Large intestine (tissue), 3 donors: ENCODE measurements at regions not wholly inside any gene's neighbourhood (a gene's known extent, or its start where the extent isn't known, plus 50 kb on each side); places are given as distances from the start of the nearest gene placed in this dataset.

ENCODE experiments used
- DNase-seq, 2 donors: peaks; one replicate each; pipeline versions ENCODE4 v3.0.0 to v3.0.0-alpha.2; 2013
- H3K27ac ChIP-seq: one replicate; pipeline ENCODE4 v1.5.1; 2013; ENCODE audit warnings: low read length
- H3K27me3 ChIP-seq: 2 replicates; pipeline ENCODE4 v1.6.1; 2013; ENCODE audit warnings: low read length; ENCODE audit not compliant: control insufficient read depth, insufficient read depth
- H3K36me3 ChIP-seq: 2 replicates; pipeline ENCODE4 v1.6.1; 2013; ENCODE audit warnings: low read length; ENCODE audit not compliant: control insufficient read depth, insufficient read depth
- H3K4me1 ChIP-seq: one replicate; pipeline ENCODE4 v1.6.1; 2013; ENCODE audit warnings: low read length; ENCODE audit not compliant: control insufficient read depth, insufficient read depth
- H3K4me3 ChIP-seq: one replicate; pipeline ENCODE4 v1.5.1; 2013; ENCODE audit warnings: low read length
- H3K9me3 ChIP-seq: one replicate; pipeline ENCODE4 v1.6.1; 2013; ENCODE audit warnings: mild to moderate bottlenecking, low read depth, low read length, moderate library complexity; ENCODE audit not compliant: control insufficient read depth
- WGBS: methylation state at CpG from one replicate; pipeline ENCODE4 v1.1.5; 2013; ENCODE audit warnings: low lambda C conversion rate; ENCODE audit not compliant: insufficient coverage; 5-methylcytosine and 5-hydroxymethylcytosine counted together

- no CpG with 5 or more reads among the region's 10 CpGs for WGBS
- Histone ChIP-seq H3K36me3 (no peaks in the 10 kb centered on the region), H3K9me3 (no peaks in the 10 kb centered on the region), H3K27ac (no peak overlapping the region), H3K4me1 (peaks cover 12% of the 10 kb centered on the region), H3K27me3 (no peaks in the 10 kb centered on the region), H3K4me3 (no peak overlapping the region)
- DNase-seq, result no peak
Measured at GRCh38 chr22:35475545-35475944, 65.1 kb upstream of the RASD2 start.

- no peak for DNase-seq
- no peaks in the 10 kb centered on the region for H3K36me3 ChIP-seq
- no peaks in the 10 kb centered on the region for H3K9me3 ChIP-seq
- H3K27ac ChIP-seq, result no peak overlapping the region
- WGBS, result 76% methylated on average over 4 of the region's 11 CpGs
- no peak overlapping the region for H3K4me3 ChIP-seq
- H3K27me3 ChIP-seq, result no peaks in the 10 kb centered on the region
- H3K4me1 ChIP-seq, result peaks cover 20% of the 10 kb centered on the region
Measured at GRCh38 chr22:35476341-35476740, 64.3 kb upstream of the RASD2 start.

DNA sequence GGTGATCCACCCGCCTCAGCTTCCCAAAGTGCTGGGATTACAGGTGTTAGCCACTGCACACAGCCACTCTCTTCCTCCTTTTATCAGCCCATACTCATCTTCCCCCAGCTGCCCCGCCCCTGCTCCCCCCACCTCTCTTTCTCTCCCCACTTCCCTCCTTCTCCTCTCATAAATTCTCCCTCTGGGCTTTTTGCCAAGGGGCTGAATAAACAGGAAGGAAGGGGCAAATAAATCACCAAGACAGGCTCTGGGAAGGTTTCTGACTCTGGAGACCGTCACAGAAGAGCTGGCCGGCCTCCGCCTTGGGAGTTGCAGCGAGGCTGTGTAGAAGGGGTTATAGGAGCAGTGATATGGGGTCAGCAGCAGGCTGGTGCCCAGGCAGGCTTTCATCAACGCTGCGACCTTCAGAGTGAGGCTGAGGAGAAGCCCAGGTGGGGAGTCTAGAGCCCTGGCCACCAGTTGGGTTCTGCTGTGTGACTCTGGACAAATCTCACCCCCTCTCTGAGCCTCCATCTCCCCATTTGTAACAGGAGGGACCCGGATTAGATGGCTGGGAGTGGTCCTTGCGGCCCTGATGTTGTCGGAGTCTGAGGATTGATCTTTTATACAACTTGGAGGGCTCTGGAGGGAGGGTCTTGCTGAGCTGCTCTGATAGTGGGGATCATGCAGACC is 62.6 kb upstream of the RASD2 start:
- Histone ChIP-seq H3K4me3 (no peak overlapping the region), H3K36me3 (no peaks in the 10 kb centered on the region), H3K4me1 (peaks cover 20% of the 10 kb centered on the region), H3K27me3 (no peaks in the 10 kb centered on the region), H3K27ac (peak overlapping the region; percentile 51), H3K9me3 (no peaks in the 10 kb centered on the region)
- peak; percentile 66 to 81 for DNase-seq
- no CpG with 5 or more reads among the region's 11 CpGs for WGBS

DNA sequence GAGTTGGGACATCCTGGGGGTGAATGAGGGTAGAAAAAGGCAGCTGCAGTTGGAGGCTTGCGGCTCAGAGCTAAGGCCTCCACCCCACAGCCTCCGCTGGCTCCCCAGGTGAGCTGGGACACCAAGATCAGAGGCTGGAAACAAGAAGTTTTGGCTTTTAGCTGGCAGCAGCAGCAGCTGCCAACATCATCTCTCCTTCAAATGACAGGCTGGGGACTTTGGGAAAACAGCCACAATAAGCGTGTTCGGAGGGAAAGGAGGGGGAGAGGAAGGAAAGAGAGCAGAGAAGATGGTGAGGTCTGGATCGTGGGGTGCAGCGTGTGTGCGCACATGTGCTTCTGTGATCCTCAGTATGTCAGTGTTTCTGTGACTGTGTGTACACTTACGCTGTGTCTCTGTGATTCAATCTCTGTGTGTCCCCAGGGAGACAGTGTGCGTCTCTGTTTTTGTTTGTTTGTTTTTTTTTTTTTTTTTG is 62.0 kb upstream of the RASD2 start:
- DNase-seq, result no peak

GRCh38 chr22:35479359-35479758 is 61.3 kb upstream of the RASD2 start:
- H3K4me3 ChIP-seq, result no peak overlapping the region
- WGBS, result no CpG with 5 or more reads among the region's 9 CpGs
- no peak overlapping the region for H3K27ac ChIP-seq
- peaks cover 20% of the 10 kb centered on the region for H3K4me1 ChIP-seq
- H3K36me3 ChIP-seq, result no peaks in the 10 kb centered on the region
- DNase-seq, result no peak
- H3K27me3 ChIP-seq, result no peaks in the 10 kb centered on the region
- H3K9me3 ChIP-seq, result no peaks in the 10 kb centered on the region

More for the DNA sequence above, 62.0 kb upstream of the RASD2 start:
- WGBS, result no CpG with 5 or more reads among the region's 9 CpGs
- Histone ChIP-seq H3K4me1 (peaks cover 20% of the 10 kb centered on the region), H3K4me3 (no peak overlapping the region), H3K27me3 (no peaks in the 10 kb centered on the region), H3K36me3 (no peaks in the 10 kb centered on the region), H3K27ac (peak overlapping the region; percentile 51), H3K9me3 (no peaks in the 10 kb centered on the region)

- no peak for DNase-seq
- H3K27ac ChIP-seq, result no peak overlapping the region
- H3K4me3 ChIP-seq, result no peak overlapping the region
- no CpG with 5 or more reads among the region's 13 CpGs for WGBS
- H3K27me3 ChIP-seq, result no peaks in the 10 kb centered on the region
- H3K9me3 ChIP-seq, result no peaks in the 10 kb centered on the region
- no peaks in the 10 kb centered on the region for H3K36me3 ChIP-seq
- H3K4me1 ChIP-seq, result peaks cover 20% of the 10 kb centered on the region
Measured at GRCh38 chr22:35479985-35480550, 60.6 kb upstream of the RASD2 start.

DNA sequence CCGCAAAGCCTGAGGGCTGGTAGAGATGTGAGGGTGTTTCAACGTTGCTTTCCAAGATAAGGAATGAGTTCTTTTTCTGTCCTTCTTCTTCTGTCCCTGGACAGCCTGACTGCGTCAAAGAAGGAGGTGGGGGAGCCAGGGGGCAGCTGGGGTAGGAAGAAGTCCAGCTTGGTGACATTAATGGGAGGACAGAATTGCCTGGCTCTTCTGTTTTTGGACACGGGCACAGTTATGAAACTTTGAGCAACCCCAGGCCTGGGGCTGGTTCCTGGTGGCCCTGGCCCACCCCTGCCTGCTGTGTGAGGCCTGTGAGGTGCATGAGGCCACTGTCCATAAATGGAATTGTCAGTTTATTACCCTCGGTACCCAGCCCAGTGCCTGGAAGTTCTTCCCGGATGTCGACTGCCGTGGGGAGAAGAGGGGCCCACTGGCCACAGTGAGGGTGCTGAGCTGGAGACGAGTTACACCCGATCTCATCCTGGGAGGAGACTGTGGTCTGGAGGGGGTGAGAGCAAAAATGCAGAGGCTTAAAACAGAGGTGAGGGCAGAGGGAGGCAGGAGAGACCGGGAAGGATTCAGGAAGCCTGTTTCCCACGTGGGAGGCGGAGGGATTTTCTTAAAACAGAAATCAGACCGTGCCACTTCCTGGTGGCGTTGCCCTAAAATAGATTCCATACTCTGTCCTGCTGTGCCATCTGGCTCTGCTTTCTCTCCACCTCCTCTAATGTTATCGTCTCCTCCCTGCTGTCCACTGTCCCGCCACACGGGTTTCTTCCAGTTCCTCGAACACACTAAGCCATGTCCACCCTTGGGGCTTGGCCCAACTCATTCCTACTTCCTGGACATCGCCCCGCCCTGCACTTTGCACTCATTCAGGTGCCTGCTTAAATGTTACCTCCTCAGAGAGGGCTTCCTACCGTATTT is 59.7 kb upstream of the RASD2 start:
- no peaks in the 10 kb centered on the region for H3K27me3 ChIP-seq
- no peaks in the 10 kb centered on the region for H3K9me3 ChIP-seq
- WGBS, result 70% methylated on average over 4 of the region's 22 CpGs
- H3K4me1 ChIP-seq, result peaks cover 20% of the 10 kb centered on the region
- H3K4me3 ChIP-seq, result no peak overlapping the region
- no peaks in the 10 kb centered on the region for H3K36me3 ChIP-seq
- DNase-seq, result peak in 1 of 2 donors; percentile 32
- H3K27ac ChIP-seq, result no peak overlapping the region

- Histone ChIP-seq H3K27ac (no peak overlapping the region), H3K4me1 (peaks cover 20% of the 10 kb centered on the region), H3K9me3 (no peaks in the 10 kb centered on the region), H3K36me3 (no peaks in the 10 kb centered on the region), H3K27me3 (no peaks in the 10 kb centered on the region), H3K4me3 (no peak overlapping the region)
- no CpG with 5 or more reads among the region's 5 CpGs for WGBS
- no peak for DNase-seq
Measured at GRCh38 chr22:35482311-35482710, 58.3 kb upstream of the RASD2 start.

- no CpG with 5 or more reads among the region's 6 CpGs for WGBS
Measured at GRCh38 chr22:35482974-35483373, 57.7 kb upstream of the RASD2 start.

DNA sequence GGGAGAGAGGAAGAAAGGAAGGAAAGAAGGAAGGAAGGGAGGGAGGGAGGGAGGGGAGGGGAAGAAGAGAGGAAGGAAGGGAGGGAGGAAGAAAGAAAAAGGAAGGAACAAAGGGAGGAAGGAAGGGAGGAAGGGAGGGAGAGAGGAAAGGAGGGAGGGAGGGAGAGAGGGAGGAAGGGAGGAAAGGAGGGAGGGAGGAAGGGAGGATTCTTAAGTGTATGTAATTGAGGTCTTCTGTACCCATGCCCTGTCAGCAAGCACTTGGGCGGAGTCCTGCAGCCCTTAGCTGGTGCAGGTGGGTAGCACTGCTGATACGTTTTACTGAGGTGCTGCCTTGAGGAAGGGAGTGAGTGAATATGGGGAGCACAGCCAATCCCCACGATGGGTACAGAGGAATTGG is 56.9 kb upstream of the RASD2 start:
- Histone ChIP-seq H3K4me1 (peaks cover 14% of the 10 kb centered on the region), H3K27ac (no peak overlapping the region), H3K36me3 (no peaks in the 10 kb centered on the region), H3K9me3 (no peaks in the 10 kb centered on the region), H3K4me3 (no peak overlapping the region), H3K27me3 (no peaks in the 10 kb centered on the region)
- DNase-seq, result no peak
- WGBS, result 90% methylated on average over 2 of the region's 3 CpGs

More at GRCh38 chr22:35482974-35483373, 57.7 kb upstream of the RASD2 start:
- H3K27ac ChIP-seq, result no peak overlapping the region
- no peaks in the 10 kb centered on the region for H3K27me3 ChIP-seq
- H3K36me3 ChIP-seq, result no peaks in the 10 kb centered on the region
- H3K4me3 ChIP-seq, result no peak overlapping the region
- peaks cover 20% of the 10 kb centered on the region for H3K4me1 ChIP-seq
- no peak for DNase-seq
- no peaks in the 10 kb centered on the region for H3K9me3 ChIP-seq
